ENCODE measurements at regions not wholly inside any gene's neighbourhood (a gene's known extent, or its start where the extent isn't known, plus 50 kb on each side); places are given as distances from the start of the nearest gene placed in this dataset.

DNA sequence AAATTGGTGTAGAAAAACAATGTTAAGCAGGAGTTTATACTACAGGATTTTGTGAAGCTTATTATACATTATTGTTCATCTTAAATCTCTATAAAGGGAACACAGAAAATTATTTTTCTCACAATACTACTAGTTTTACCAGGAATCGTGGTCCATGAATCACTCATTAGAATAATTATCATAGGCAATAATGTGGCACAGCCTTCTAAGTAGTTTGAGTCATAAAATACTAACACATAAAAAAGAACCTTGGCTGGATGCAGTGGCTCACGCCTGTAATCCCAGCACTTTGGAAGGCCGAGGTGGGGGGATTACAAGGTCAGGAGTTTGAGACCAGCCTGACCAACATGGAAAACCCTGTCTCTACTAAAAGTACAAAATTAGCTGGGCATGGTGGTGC lies 393.1 kb upstream of the ZNF717 start:
- no peak overlapping the region for H3K27ac ChIP-seq (ENCODE audit: low read length)
- H3K36me3 ChIP-seq (ENCODE audit: control insufficient read depth in 2 of 2, extremely low read depth in 1 of 2, insufficient read depth in 1 of 2, low read length in 1 of 2) = no peaks in the 10 kb centered on the region
- H3K27me3 ChIP-seq (replicated peaks in 1 of 2; ENCODE audit: control insufficient read depth in 2 of 2, extremely low read depth in 1 of 2, insufficient read depth in 2 of 2, low read length in 1 of 2) = no peaks in the 10 kb centered on the region
- ATAC-seq (replicated peaks in 1 of 4) (no peak), DNase-seq (no peak)
- Mint-ChIP-seq H3K36me3 (no peaks in the 10 kb centered on the region), H3K27ac (no peak overlapping the region), H3K9me3 (peaks cover 12 to 34% (median 23%) of the 10 kb centered on the region in 3 donors), H3K4me1 (no peaks in the 10 kb centered on the region), H3K27me3 (no peaks in the 10 kb centered on the region), H3K4me3 (no peak overlapping the region)
- ChIA-PET CTCF (no interaction called here), POLR2A (no interaction called here)
- WGBS (ENCODE audit: insufficient coverage) = no CpG with 5 or more reads among the region's 3 CpGs
- no peak overlapping the region for H3K4me3 ChIP-seq (ENCODE audit: control insufficient read depth in 1 of 2, extremely low read depth in 1 of 2, low read length in 1 of 2)
- H3K4me1 ChIP-seq (ENCODE audit: control insufficient read depth in 1 of 2, extremely low read depth in 1 of 2, insufficient read depth in 2 of 2, low read length in 2 of 2) = no peaks in the 10 kb centered on the region
- no peaks in the 10 kb centered on the region for H3K9me3 ChIP-seq

DNA sequence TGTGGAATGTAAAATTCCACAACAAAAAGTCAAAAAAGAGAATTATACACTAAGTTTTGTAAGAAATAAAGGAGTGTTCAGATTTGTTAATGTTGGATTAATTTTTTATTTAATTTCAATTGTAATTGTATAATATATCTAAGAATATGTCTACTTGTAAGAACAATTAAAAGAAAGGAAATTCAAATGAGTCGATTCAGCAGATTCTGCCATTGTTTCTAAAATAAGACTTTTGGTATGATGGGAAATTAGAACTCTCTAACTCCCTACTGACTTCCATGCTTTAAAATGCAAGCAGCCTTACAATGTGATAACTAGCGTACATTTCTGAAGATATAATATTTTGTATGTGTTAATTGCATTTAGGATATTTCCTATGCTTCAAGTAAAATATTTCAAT lies 395.9 kb upstream of the ZNF717 start:
- Mint-ChIP-seq H3K27me3 (no peaks in the 10 kb centered on the region), H3K36me3 (no peaks in the 10 kb centered on the region), H3K9me3 (peaks cover 13 to 27% (median 18%) of the 10 kb centered on the region in 3 donors), H3K4me1 (no peaks in the 10 kb centered on the region), H3K27ac (no peak overlapping the region), H3K4me3 (no peak overlapping the region)
- H3K27me3 ChIP-seq (replicated peaks in 1 of 2; ENCODE audit: control insufficient read depth in 2 of 2, extremely low read depth in 1 of 2, insufficient read depth in 2 of 2, low read length in 1 of 2) = no peaks in the 10 kb centered on the region
- ATAC-seq (replicated peaks in 1 of 4) (no peak), DNase-seq (no peak)
- WGBS (ENCODE audit: insufficient coverage) = no CpG with 5 or more reads among the region's 2 CpGs
- H3K4me1 ChIP-seq (ENCODE audit: control insufficient read depth in 1 of 2, extremely low read depth in 1 of 2, insufficient read depth in 2 of 2, low read length in 2 of 2) = no peaks in the 10 kb centered on the region
- no peak overlapping the region for H3K27ac ChIP-seq (ENCODE audit: low read length)
- CTCF ChIA-PET = no interaction called here
- POLR2A ChIA-PET = no interaction called here
- H3K9me3 ChIP-seq = no peaks in the 10 kb centered on the region
- H3K36me3 ChIP-seq (ENCODE audit: control insufficient read depth in 2 of 2, extremely low read depth in 1 of 2, insufficient read depth in 1 of 2, low read length in 1 of 2) = no peaks in the 10 kb centered on the region
- H3K4me3 ChIP-seq (ENCODE audit: control insufficient read depth in 1 of 2, extremely low read depth in 1 of 2, low read length in 1 of 2) = no peak overlapping the region

DNA sequence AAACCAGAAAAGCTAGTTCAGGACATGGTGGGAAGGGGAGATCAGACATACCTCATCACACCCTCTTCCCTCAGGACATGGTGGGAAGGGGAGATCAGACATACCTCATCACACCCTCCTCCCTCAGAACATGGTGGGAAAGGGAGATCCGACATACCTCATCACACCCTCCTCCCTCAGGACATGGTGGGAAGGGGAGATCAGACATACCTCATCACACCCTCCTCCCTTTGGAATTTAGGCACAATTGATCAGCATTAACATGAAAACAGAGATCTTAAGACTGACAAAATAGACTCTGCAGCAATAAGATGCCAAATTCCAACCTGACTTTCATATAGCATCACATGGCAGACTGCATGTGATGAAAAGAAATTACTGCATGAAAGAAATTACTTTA lies 412.7 kb upstream of the ZNF717 start:
- Histone ChIP-seq H3K4me1 (ENCODE audit: control insufficient read depth in 1 of 2, extremely low read depth in 1 of 2, insufficient read depth in 2 of 2, low read length in 2 of 2) (no peaks in the 10 kb centered on the region), H3K27ac (ENCODE audit: low read length) (no peak overlapping the region), H3K9me3 (no peaks in the 10 kb centered on the region), H3K4me3 (ENCODE audit: control insufficient read depth in 1 of 2, extremely low read depth in 1 of 2, low read length in 1 of 2) (no peak overlapping the region), H3K36me3 (ENCODE audit: control insufficient read depth in 2 of 2, extremely low read depth in 1 of 2, insufficient read depth in 1 of 2, low read length in 1 of 2) (no peaks in the 10 kb centered on the region), H3K27me3 (replicated peaks in 1 of 2; ENCODE audit: control insufficient read depth in 2 of 2, extremely low read depth in 1 of 2, insufficient read depth in 2 of 2, low read length in 1 of 2) (no peaks in the 10 kb centered on the region)
- no peak overlapping the region for H3K27ac Mint-ChIP-seq
- ChIA-PET CTCF (no interaction called here), POLR2A (no interaction called here)
- H3K27me3 Mint-ChIP-seq = no peaks in the 10 kb centered on the region
- no peak for ATAC-seq (replicated peaks in 1 of 4)
- H3K36me3 Mint-ChIP-seq = no peaks in the 10 kb centered on the region
- no CpG with 5 or more reads among the region's 1 CpG for WGBS (ENCODE audit: insufficient coverage)
- H3K4me1 Mint-ChIP-seq = no peaks in the 10 kb centered on the region
- H3K4me3 Mint-ChIP-seq = no peak overlapping the region
- peaks cover 6 to 24% (median 15%) of the 10 kb centered on the region in 3 donors for H3K9me3 Mint-ChIP-seq
- DNase-seq = no peak

DNA sequence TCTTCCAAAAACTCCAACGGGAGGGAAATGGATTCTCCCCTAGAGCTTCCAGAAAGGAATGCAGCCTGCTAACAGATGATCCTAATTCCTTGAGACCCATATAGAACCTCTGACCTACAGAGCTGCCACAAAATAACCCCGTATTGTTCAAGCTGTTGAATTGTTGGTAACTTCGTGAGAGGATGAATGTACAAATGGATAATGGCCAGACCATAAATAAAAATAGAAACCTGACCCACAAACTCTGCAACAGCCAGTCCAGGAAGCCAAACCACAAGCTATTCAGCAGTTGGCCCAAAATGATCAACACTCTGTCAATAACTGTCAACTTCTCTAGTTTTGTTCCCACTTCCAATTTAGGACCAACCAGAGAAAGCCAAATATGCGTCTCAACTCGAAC lies 414.0 kb upstream of the ZNF717 start:
- Mint-ChIP-seq H3K4me3 (no peak overlapping the region), H3K27ac (no peak overlapping the region), H3K36me3 (no peaks in the 10 kb centered on the region), H3K9me3 (peaks cover 6 to 19% (median 15%) of the 10 kb centered on the region in 3 donors), H3K4me1 (no peaks in the 10 kb centered on the region), H3K27me3 (no peaks in the 10 kb centered on the region)
- Histone ChIP-seq H3K4me3 (ENCODE audit: control insufficient read depth in 1 of 2, extremely low read depth in 1 of 2, low read length in 1 of 2) (no peak overlapping the region), H3K27me3 (replicated peaks in 1 of 2; ENCODE audit: control insufficient read depth in 2 of 2, extremely low read depth in 1 of 2, insufficient read depth in 2 of 2, low read length in 1 of 2) (no peaks in the 10 kb centered on the region), H3K4me1 (ENCODE audit: control insufficient read depth in 1 of 2, extremely low read depth in 1 of 2, insufficient read depth in 2 of 2, low read length in 2 of 2) (no peaks in the 10 kb centered on the region), H3K9me3 (no peaks in the 10 kb centered on the region), H3K27ac (ENCODE audit: low read length) (no peak overlapping the region), H3K36me3 (ENCODE audit: control insufficient read depth in 2 of 2, extremely low read depth in 1 of 2, insufficient read depth in 1 of 2, low read length in 1 of 2) (no peaks in the 10 kb centered on the region)
- DNase-seq (no peak), ATAC-seq (replicated peaks in 1 of 4) (no peak)
- ChIA-PET CTCF (no interaction called here), POLR2A (no interaction called here)
- 42% methylated on average over 2 of the region's 5 CpGs for WGBS (ENCODE audit: insufficient coverage)

DNA sequence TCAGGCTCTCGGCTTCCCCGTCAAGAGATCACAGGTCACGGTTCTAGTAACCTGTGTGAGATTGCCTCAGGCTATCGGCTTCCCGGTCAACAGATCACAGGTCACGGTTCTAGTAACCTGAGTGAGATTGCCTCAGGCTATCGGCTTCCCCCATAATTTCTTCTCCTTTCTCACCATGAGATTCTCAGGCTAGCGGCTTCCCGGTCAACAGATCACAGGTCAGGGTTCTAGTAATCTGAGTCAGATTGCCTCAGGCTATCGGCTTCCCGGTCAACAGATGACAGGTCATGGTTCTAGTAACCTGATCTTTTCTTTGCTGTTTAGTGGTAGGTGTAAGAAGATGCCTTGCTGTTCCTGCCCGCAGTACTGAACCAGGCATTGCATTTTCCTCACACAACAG lies 418.2 kb upstream of the ZNF717 start:
- no peaks in the 10 kb centered on the region for H3K27me3 ChIP-seq (replicated peaks in 1 of 2; ENCODE audit: control insufficient read depth in 2 of 2, extremely low read depth in 1 of 2, insufficient read depth in 2 of 2, low read length in 1 of 2)
- Mint-ChIP-seq H3K9me3 (peaks cover 12 to 28% (median 23%) of the 10 kb centered on the region in 3 donors), H3K27me3 (no peaks in the 10 kb centered on the region), H3K4me3 (no peak overlapping the region), H3K27ac (no peak overlapping the region), H3K4me1 (no peaks in the 10 kb centered on the region), H3K36me3 (no peaks in the 10 kb centered on the region)
- no peak overlapping the region for H3K4me3 ChIP-seq (ENCODE audit: control insufficient read depth in 1 of 2, extremely low read depth in 1 of 2, low read length in 1 of 2)
- H3K27ac ChIP-seq (ENCODE audit: low read length) = no peak overlapping the region
- CTCF ChIA-PET = interaction anchor here in 1 of 2 donors (0.6 kb wide), 1 partner anchor 12 kb away, joined by 6 read pairs; no protein-coding TSS in a partner anchor
- H3K36me3 ChIP-seq (ENCODE audit: control insufficient read depth in 2 of 2, extremely low read depth in 1 of 2, insufficient read depth in 1 of 2, low read length in 1 of 2) = no peaks in the 10 kb centered on the region
- DNase-seq (no peak), ATAC-seq (replicated peaks in 1 of 4) (no peak)
- H3K9me3 ChIP-seq = no peaks in the 10 kb centered on the region
- H3K4me1 ChIP-seq (ENCODE audit: control insufficient read depth in 1 of 2, extremely low read depth in 1 of 2, insufficient read depth in 2 of 2, low read length in 2 of 2) = no peaks in the 10 kb centered on the region
- POLR2A ChIA-PET = no interaction called here
- WGBS (ENCODE audit: insufficient coverage) = 73% methylated on average over 8 of the region's 12 CpGs

DNA sequence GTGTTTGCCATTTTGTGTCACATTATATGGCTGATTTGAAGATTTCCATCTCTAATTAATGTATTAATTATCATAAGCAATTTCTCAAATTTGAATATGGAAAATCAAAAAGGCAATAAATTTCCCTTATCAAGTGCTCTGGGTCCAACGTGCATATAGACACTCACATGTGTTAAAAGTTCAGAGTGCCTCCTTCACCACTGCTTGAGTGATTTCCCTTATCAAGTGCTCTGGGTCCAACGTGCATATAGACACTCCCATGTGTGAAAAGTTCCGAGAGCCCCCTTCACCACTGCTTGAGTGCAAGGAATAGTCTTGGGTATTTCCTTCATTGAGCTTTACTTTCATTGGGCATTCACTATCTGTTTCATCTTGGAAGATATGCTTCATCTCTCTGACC lies 421.0 kb upstream of the ZNF717 start:
- H3K4me3 ChIP-seq (ENCODE audit: control insufficient read depth in 1 of 2, extremely low read depth in 1 of 2, low read length in 1 of 2) = no peak overlapping the region
- no peaks in the 10 kb centered on the region for H3K36me3 ChIP-seq (ENCODE audit: control insufficient read depth in 2 of 2, extremely low read depth in 1 of 2, insufficient read depth in 1 of 2, low read length in 1 of 2)
- no peaks in the 10 kb centered on the region for H3K9me3 ChIP-seq
- no peaks in the 10 kb centered on the region for H3K27me3 Mint-ChIP-seq
- peaks cover 15 to 40% (median 32%) of the 10 kb centered on the region in 3 donors for H3K9me3 Mint-ChIP-seq
- POLR2A ChIA-PET = no interaction called here
- no peaks in the 10 kb centered on the region for H3K27me3 ChIP-seq (replicated peaks in 1 of 2; ENCODE audit: control insufficient read depth in 2 of 2, extremely low read depth in 1 of 2, insufficient read depth in 2 of 2, low read length in 1 of 2)
- ATAC-seq (replicated peaks in 1 of 4) (no peak), DNase-seq (no peak)
- H3K4me3 Mint-ChIP-seq = no peak overlapping the region
- H3K4me1 Mint-ChIP-seq = no peaks in the 10 kb centered on the region
- CTCF ChIA-PET = no interaction called here
- no peak overlapping the region for H3K27ac ChIP-seq (ENCODE audit: low read length)
- H3K36me3 Mint-ChIP-seq = no peaks in the 10 kb centered on the region
- WGBS (ENCODE audit: insufficient coverage) = 45% methylated on average over 2 of the region's 3 CpGs
- H3K4me1 ChIP-seq (ENCODE audit: control insufficient read depth in 1 of 2, extremely low read depth in 1 of 2, insufficient read depth in 2 of 2, low read length in 2 of 2) = no peaks in the 10 kb centered on the region
- no peak overlapping the region for H3K27ac Mint-ChIP-seq

DNA sequence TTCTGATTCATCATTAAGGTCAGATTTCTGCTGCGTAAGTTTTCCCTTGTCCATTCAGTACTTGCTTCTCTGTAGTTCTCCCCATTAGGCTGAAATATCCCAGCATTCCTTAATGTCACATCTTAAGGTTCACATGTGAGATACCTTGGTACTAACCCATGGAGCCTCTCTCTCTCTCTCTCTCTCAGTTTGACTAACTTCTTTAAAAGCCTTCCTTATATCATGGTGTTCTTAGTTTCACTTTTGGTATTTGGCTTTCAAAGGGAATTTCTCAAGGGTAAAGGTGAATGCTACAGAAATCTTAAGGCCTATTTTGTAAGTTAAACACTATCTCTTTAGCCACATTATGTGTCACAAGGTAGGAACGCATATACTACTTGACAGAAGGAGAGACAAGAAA lies 427.3 kb upstream of the ZNF717 start:
- Histone ChIP-seq H3K4me1 (ENCODE audit: control insufficient read depth in 1 of 2, extremely low read depth in 1 of 2, insufficient read depth in 2 of 2, low read length in 2 of 2) (no peaks in the 10 kb centered on the region), H3K4me3 (ENCODE audit: control insufficient read depth in 1 of 2, extremely low read depth in 1 of 2, low read length in 1 of 2) (no peak overlapping the region), H3K27me3 (replicated peaks in 1 of 2; ENCODE audit: control insufficient read depth in 2 of 2, extremely low read depth in 1 of 2, insufficient read depth in 2 of 2, low read length in 1 of 2) (no peaks in the 10 kb centered on the region), H3K36me3 (ENCODE audit: control insufficient read depth in 2 of 2, extremely low read depth in 1 of 2, insufficient read depth in 1 of 2, low read length in 1 of 2) (no peaks in the 10 kb centered on the region), H3K27ac (ENCODE audit: low read length) (no peak overlapping the region), H3K9me3 (no peaks in the 10 kb centered on the region)
- no peak overlapping the region for H3K4me3 Mint-ChIP-seq
- no peak for ATAC-seq (replicated peaks in 1 of 4)
- no peaks in the 10 kb centered on the region for H3K36me3 Mint-ChIP-seq
- peaks cover 25 to 45% (median 28%) of the 10 kb centered on the region in 3 donors for H3K9me3 Mint-ChIP-seq
- WGBS (ENCODE audit: insufficient coverage) = 100% methylated on average over 1 of the region's 2 CpGs
- no peaks in the 10 kb centered on the region for H3K27me3 Mint-ChIP-seq
- no peak overlapping the region for H3K27ac Mint-ChIP-seq
- CTCF ChIA-PET = no interaction called here
- DNase-seq = no peak
- H3K4me1 Mint-ChIP-seq = no peaks in the 10 kb centered on the region
- POLR2A ChIA-PET = no interaction called here
